Mesenchymal stem cell (in vitro differentiated cells and primary cell): ENCODE measurements at regions not wholly inside any gene's neighbourhood (a gene's known extent, or its start where the extent isn't known, plus 50 kb on each side); places are given as distances from the start of the nearest gene placed in this dataset.
"Not testable (repeated sequence)": the region's sequence is repeated elsewhere in the genome, so short reads cannot be mapped to it uniquely, and the experiment has no call there.

ENCODE experiments used
- DNase-seq: peaks from one replicate; pipeline ENCODE4 v3.0.0-alpha.2; 2013
- H2AFZ ChIP-seq: one replicate; pipeline ENCODE4 v1.6.1; 2013; ENCODE audit warnings: low read depth, mild to moderate bottlenecking, control low read depth, inconsistent platforms, low read length, moderate library complexity
- H2AK5ac ChIP-seq: 2 replicates; pipeline ENCODE4 v1.6.1; 2013; ENCODE audit warnings: low read length, moderate library complexity, mild to moderate bottlenecking, inconsistent platforms; ENCODE audit not compliant: severe bottlenecking
- H2BK120ac ChIP-seq: one replicate; pipeline ENCODE4 v1.6.1; 2013; ENCODE audit warnings: low read depth, mild to moderate bottlenecking, inconsistent platforms, low read length, moderate library complexity
- H2BK12ac ChIP-seq, 2 experiments: one replicate each; pipeline ENCODE4 v1.6.1; 2013; ENCODE audit warnings: inconsistent platforms in 2 of 2, low read length in 2 of 2, mild to moderate bottlenecking in 2 of 2, moderate library complexity in 2 of 2, control low read depth in 1 of 2
- H2BK15ac ChIP-seq: one replicate; pipeline ENCODE4 v1.6.1; 2013; ENCODE audit warnings: mild to moderate bottlenecking, low read depth, inconsistent platforms; ENCODE audit not compliant: poor library complexity, severe bottlenecking
- H2BK5ac ChIP-seq: 2 replicates; pipeline ENCODE4 v1.6.1; 2013; ENCODE audit warnings: low read depth, mild to moderate bottlenecking, low read length, control low read depth, inconsistent platforms; ENCODE audit not compliant: poor library complexity, severe bottlenecking
- H3K14ac ChIP-seq, 2 experiments: one replicate each; pipeline ENCODE4 v1.6.1; 2013; ENCODE audit warnings: inconsistent platforms in 2 of 2, low read length in 2 of 2, control low read depth in 1 of 2, mild to moderate bottlenecking in 1 of 2, moderate library complexity in 1 of 2
- H3K18ac ChIP-seq, 2 experiments: one replicate each; pipeline ENCODE4 v1.6.1; 2013; ENCODE audit warnings: inconsistent platforms in 2 of 2, low read length in 2 of 2, control low read depth in 1 of 2, low read depth in 1 of 2, mild to moderate bottlenecking in 1 of 2
- H3K23ac ChIP-seq, 2 experiments: one replicate each; pipeline ENCODE4 v1.6.1; 2013; ENCODE audit warnings: inconsistent platforms in 2 of 2, low read length in 2 of 2, mild to moderate bottlenecking in 2 of 2, moderate library complexity in 2 of 2, control low read depth in 1 of 2
- H3K27ac ChIP-seq: 2 replicates; pipeline ENCODE4 v1.5.1; 2013; ENCODE audit warnings: mild to moderate bottlenecking, moderate library complexity, low read length, control low read depth, inconsistent platforms; ENCODE audit not compliant: poor library complexity, severe bottlenecking
- H3K27me3 ChIP-seq, 2 experiments: 2 replicates each; pipeline versions ENCODE4 v1.6.1 to v1.7.0; 2013; ENCODE audit warnings: low read length in 2 of 2, mild to moderate bottlenecking in 2 of 2, moderate library complexity in 2 of 2, control low read depth in 1 of 2, inconsistent platforms in 1 of 2; ENCODE audit not compliant: control insufficient read depth in 1 of 2, insufficient read depth in 1 of 2
- H3K36me3 ChIP-seq, 2 experiments: 2 replicates each; pipeline versions ENCODE4 v1.6.1 to v1.7.0; 2013; ENCODE audit warnings: low read length in 2 of 2, control low read depth in 1 of 2, inconsistent platforms in 1 of 2, low read depth in 1 of 2, mild to moderate bottlenecking in 1 of 2; ENCODE audit not compliant: insufficient read depth in 2 of 2, control insufficient read depth in 1 of 2
- H3K4ac ChIP-seq, 2 experiments: one replicate each; pipeline ENCODE4 v1.6.1; 2013; ENCODE audit warnings: inconsistent platforms in 2 of 2, low read length in 2 of 2, mild to moderate bottlenecking in 2 of 2, moderate library complexity in 2 of 2, control low read depth in 1 of 2, low read depth in 1 of 2
- H3K4me1 ChIP-seq: 2 replicates; pipeline ENCODE4 v1.6.1; 2013; ENCODE audit warnings: low read depth, low read length, control low read depth; ENCODE audit not compliant: control insufficient read depth, insufficient read depth
- H3K4me2 ChIP-seq: 2 replicates; pipeline ENCODE4 v1.6.1; 2013; ENCODE audit warnings: low read length, mild to moderate bottlenecking, inconsistent platforms; ENCODE audit not compliant: poor library complexity, severe bottlenecking
- H3K4me3 ChIP-seq, 2 experiments: 2 replicates each; pipeline versions ENCODE4 v1.5.1 to v1.7.0; 2013; ENCODE audit warnings: low read length in 2 of 2, mild to moderate bottlenecking in 2 of 2, control low read depth in 1 of 2, low read depth in 1 of 2; ENCODE audit not compliant: insufficient read depth in 1 of 2
- H3K79me1 ChIP-seq: replicated peaks from 2 replicates; pipeline ENCODE4 v1.6.1; 2013; ENCODE audit warnings: mild to moderate bottlenecking, control low read depth, low read length, inconsistent platforms; ENCODE audit not compliant: poor library complexity, severe bottlenecking
- H3K9ac ChIP-seq: 2 replicates; pipeline ENCODE4 v1.7.0; 2013; ENCODE audit warnings: mild to moderate bottlenecking, low read length, moderate library complexity
- H3K9me3 ChIP-seq: 2 replicates; pipeline ENCODE4 v1.7.0; 2013; ENCODE audit warnings: mild to moderate bottlenecking, low read length; ENCODE audit not compliant: control insufficient read depth
- H4K8ac ChIP-seq: one replicate; pipeline ENCODE4 v1.6.1; 2013; ENCODE audit warnings: inconsistent platforms, mild to moderate bottlenecking, low read length, moderate library complexity
- H4K91ac ChIP-seq: one replicate; pipeline ENCODE4 v1.6.1; 2013; ENCODE audit warnings: mild to moderate bottlenecking, low read length, inconsistent platforms
- WGBS: methylation state at CpG from one replicate; pipeline ENCODE4 v1.1.7; 2013; ENCODE audit warnings: mixed read lengths; 5-methylcytosine and 5-hydroxymethylcytosine counted together

DNA sequence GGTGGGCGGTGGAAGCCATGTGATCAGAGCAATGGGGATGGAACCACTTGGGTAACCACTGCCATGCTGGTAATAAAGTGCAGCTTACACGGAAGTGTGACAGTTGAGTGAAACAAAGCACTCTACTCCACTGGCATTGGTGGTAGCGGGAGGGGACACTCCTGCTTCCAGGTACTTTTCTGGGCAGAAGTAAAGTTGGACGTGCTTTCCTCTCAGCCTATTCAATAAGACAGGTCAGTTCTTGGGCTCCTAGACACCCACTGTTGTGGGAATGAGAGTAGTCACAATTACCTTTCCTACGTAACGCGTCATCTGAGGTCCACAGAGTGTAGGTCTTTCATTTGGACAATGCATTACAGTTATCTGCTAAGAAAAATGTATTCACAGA is 51.7 kb upstream of the CHD2 start:
- H3K79me1 ChIP-seq, result no peaks in the 10 kb centered on the region
- H2AK5ac ChIP-seq, result no peak overlapping the region
- 95% methylated on average over 7 of the region's 7 CpGs for WGBS
- H3K23ac ChIP-seq, result no peak overlapping the region
- H3K4ac ChIP-seq, result peak overlapping the region in 1 of 2 experiments; percentile 29
- no peak overlapping the region for H2BK120ac ChIP-seq
- no peak overlapping the region for H3K14ac ChIP-seq
- H3K27ac ChIP-seq, result no peak overlapping the region
- H2BK5ac ChIP-seq, result no peak overlapping the region
- no peaks in the 10 kb centered on the region for H3K36me3 ChIP-seq
- no peaks in the 10 kb centered on the region for H3K9me3 ChIP-seq
- peaks cover 4% of the 10 kb centered on the region for H3K4me1 ChIP-seq
- H4K8ac ChIP-seq, result no peak overlapping the region
- no peak overlapping the region for H2BK15ac ChIP-seq
- no peak overlapping the region for H3K4me2 ChIP-seq
- no peaks in the 10 kb centered on the region for H3K27me3 ChIP-seq
- peak overlapping the region; percentile 19 for H4K91ac ChIP-seq
- peak overlapping the region in 1 of 2 experiments; percentile 91 for H2BK12ac ChIP-seq
- DNase-seq, result no peak
- H3K4me3 ChIP-seq, result peak overlapping the region in 1 of 2 experiments; percentile 5
- H2AFZ ChIP-seq, result no peak overlapping the region
- H3K18ac ChIP-seq, result peak overlapping the region in 1 of 2 experiments; percentile 37
- H3K9ac ChIP-seq, result no peak overlapping the region

DNA sequence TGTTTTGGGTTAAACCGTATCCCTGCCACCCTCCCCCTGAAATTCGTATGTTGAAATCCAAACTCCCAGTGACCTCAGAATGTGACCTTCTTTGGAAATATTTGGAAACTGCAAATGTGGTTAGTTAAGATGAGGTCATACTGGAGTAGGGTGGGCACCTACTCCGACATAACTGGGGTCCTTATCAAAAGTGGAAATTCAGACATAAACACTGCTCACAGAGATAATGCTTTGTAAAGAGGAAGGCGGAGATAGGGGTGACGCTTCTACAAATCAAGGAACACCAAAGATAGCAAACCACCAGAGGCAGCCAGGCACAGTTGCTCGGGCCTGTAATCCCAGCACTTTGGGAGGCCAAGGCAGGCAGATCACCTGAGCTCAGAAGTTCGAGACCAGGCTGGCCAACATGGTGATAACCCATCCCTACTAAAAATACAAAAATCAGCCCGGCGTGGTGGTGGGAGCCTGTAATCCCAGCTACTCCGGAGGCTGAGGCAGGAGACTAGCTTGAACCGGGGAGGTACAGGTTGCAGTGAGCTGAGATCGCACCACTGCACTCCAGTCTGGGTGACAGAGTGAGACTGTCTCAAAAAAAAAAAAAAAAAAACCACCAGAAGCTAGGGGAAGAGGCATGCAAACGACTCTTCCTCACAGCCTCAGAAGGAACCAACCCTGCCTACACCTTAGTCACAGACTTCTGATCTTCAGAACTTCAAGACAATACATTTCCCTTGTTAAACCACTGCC is 51.1 kb upstream of the CHD2 start:
- H2AFZ ChIP-seq, result no peak overlapping the region
- peak overlapping the region in 1 of 2 experiments; percentile 5 for H3K4me3 ChIP-seq
- peaks cover 2% of the 10 kb centered on the region for H3K4me1 ChIP-seq
- H2BK15ac ChIP-seq, result no peak overlapping the region
- 58% methylated on average over 12 of the region's 13 CpGs for WGBS
- no peak overlapping the region for H4K91ac ChIP-seq
- no peak overlapping the region for H3K27ac ChIP-seq
- H3K27me3 ChIP-seq, result no peaks in the 10 kb centered on the region
- peak overlapping the region in 1 of 2 experiments; percentile 62 for H3K18ac ChIP-seq
- no peaks in the 10 kb centered on the region for H3K79me1 ChIP-seq
- H2BK5ac ChIP-seq, result no peak overlapping the region
- no peak overlapping the region for H4K8ac ChIP-seq
- no peaks in the 10 kb centered on the region for H3K36me3 ChIP-seq
- no peak overlapping the region for H2BK120ac ChIP-seq
- no peak overlapping the region for H2AK5ac ChIP-seq
- no peak overlapping the region for H3K9ac ChIP-seq
- no peak overlapping the region for H3K4ac ChIP-seq
- no peak overlapping the region for H3K14ac ChIP-seq
- peak overlapping the region in 1 of 2 experiments; percentile 42 for H2BK12ac ChIP-seq
- no peak overlapping the region for H3K4me2 ChIP-seq
- peak; percentile 66 for DNase-seq
- H3K9me3 ChIP-seq, result no peaks in the 10 kb centered on the region
- no peak overlapping the region for H3K23ac ChIP-seq

DNA sequence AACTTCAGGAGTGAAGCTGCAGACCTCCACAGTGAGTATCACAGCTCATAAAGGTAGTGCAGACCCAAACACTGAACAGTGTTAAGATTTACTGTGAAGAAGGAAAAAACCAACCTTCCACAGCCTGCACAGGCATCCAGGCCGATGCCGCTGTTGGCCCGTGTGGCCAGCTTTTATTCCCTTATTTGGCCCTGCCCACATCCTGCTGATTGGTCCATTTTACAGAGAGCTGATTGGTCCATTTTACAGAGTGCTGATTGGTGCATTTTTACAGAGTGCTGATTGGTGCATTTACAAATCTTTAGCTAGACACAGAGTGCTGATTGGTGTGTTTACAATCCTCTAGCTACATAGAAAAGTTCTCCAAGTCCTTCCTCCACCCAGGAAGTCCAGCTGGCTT is 49.9 kb upstream of the CHD2 start:
- H3K14ac ChIP-seq, H3K4ac ChIP-seq, H2BK120ac ChIP-seq, H3K36me3 ChIP-seq, H2BK5ac ChIP-seq, H2BK15ac ChIP-seq, H2BK12ac ChIP-seq, H3K4me1 ChIP-seq, DNase-seq, H3K27ac ChIP-seq, H4K91ac ChIP-seq, H2AK5ac ChIP-seq, H3K18ac ChIP-seq, H2AFZ ChIP-seq, H4K8ac ChIP-seq, H3K4me3 ChIP-seq, H3K27me3 ChIP-seq, H3K9me3 ChIP-seq, H3K23ac ChIP-seq, H3K4me2 ChIP-seq, H3K9ac ChIP-seq, H3K79me1 ChIP-seq: not testable (repeated sequence)
- WGBS, result 89% methylated on average over 3 of the region's 3 CpGs
